ENCODE measurements at regions not wholly inside any gene's neighbourhood (a gene's known extent, or its start where the extent isn't known, plus 50 kb on each side); places are given as distances from the start of the nearest gene placed in this dataset.

- H3K4ac ChIP-seq (ENCODE audit: low read length), result no peak overlapping the region
- no peak overlapping the region for H2AFZ ChIP-seq (ENCODE audit: low read length)
- no peak overlapping the region for H3K27ac ChIP-seq (replicated peaks; ENCODE audit: low read length)
- no peak overlapping the region for H2BK120ac ChIP-seq (ENCODE audit: low read depth, low read length)
- no peak overlapping the region for H3K4me2 ChIP-seq (ENCODE audit: insufficient read depth, low read length, poor library complexity, severe bottlenecking)
- H3K4me1 ChIP-seq (ENCODE audit: control insufficient read depth in 2 of 2, insufficient read depth in 1 of 2, low read depth in 1 of 2, low read length in 2 of 2), result peaks cover 0 to 6% of the 10 kb centered on the region in 2 donors
- H3K79me1 ChIP-seq (ENCODE audit: low read depth, low read length), result no peaks in the 10 kb centered on the region
- no peak overlapping the region for H2BK12ac ChIP-seq (ENCODE audit: low read length)
- H3K18ac ChIP-seq (ENCODE audit: low read length), result no peak overlapping the region
- DNase-seq (ENCODE audit: low spot score), result no peak
- H3K9me3 ChIP-seq (replicated peaks in 1 of 2; ENCODE audit: control insufficient read depth in 2 of 2, insufficient read depth in 1 of 2, low read depth in 1 of 2, low read length in 2 of 2), result peaks cover 3 to 4% of the 10 kb centered on the region in 2 donors
- H4K8ac ChIP-seq (ENCODE audit: low read depth, low read length), result no peak overlapping the region
- H4K91ac ChIP-seq (ENCODE audit: low read depth, low read length, poor library complexity), result no peak overlapping the region
- no peak overlapping the region for H3K14ac ChIP-seq (ENCODE audit: low read length)
- H3K9ac ChIP-seq (ENCODE audit: low read depth, low read length, poor library complexity), result no peak overlapping the region
- no peak overlapping the region for H3K4me3 ChIP-seq (ENCODE audit: low read length in 2 of 2)
- H3K27me3 ChIP-seq (ENCODE audit: control insufficient read depth in 3 of 3, insufficient read depth in 3 of 3, low read depth in 1 of 3, low read length in 3 of 3), result no peaks in the 10 kb centered on the region
- no peaks in the 10 kb centered on the region for H3K36me3 ChIP-seq (replicated peaks in 1 of 2; ENCODE audit: control insufficient read depth in 2 of 2, insufficient read depth in 2 of 2, low read length in 2 of 2)
- H2AK5ac ChIP-seq (ENCODE audit: low read depth, low read length), result no peak overlapping the region
- H2BK5ac ChIP-seq (ENCODE audit: low read length), result no peak overlapping the region
- H2BK15ac ChIP-seq (ENCODE audit: low read length), result no peak overlapping the region
- no peak overlapping the region for H3K23ac ChIP-seq (ENCODE audit: low read depth, low read length, poor library complexity)
Observed at GRCh38 chr4:119785963-119786362, 157.4 kb upstream of the PDE5A start.

GRCh38 chr4:119783189-119783983, 154.8 kb upstream of the PDE5A start:
- H4K91ac ChIP-seq (ENCODE audit: low read depth, low read length, poor library complexity), result no peak overlapping the region
- H3K14ac ChIP-seq (ENCODE audit: low read length), result no peak overlapping the region
- H3K27me3 ChIP-seq (ENCODE audit: control insufficient read depth in 3 of 3, insufficient read depth in 3 of 3, low read depth in 1 of 3, low read length in 3 of 3), result no peaks in the 10 kb centered on the region
- peaks cover 2 to 3% of the 10 kb centered on the region in 2 donors for H3K9me3 ChIP-seq (replicated peaks in 1 of 2; ENCODE audit: control insufficient read depth in 2 of 2, insufficient read depth in 1 of 2, low read depth in 1 of 2, low read length in 2 of 2)
- no peak overlapping the region for H2BK120ac ChIP-seq (ENCODE audit: low read depth, low read length)
- peaks cover 0 to 1% of the 10 kb centered on the region in 2 donors for H3K4me1 ChIP-seq (ENCODE audit: control insufficient read depth in 2 of 2, insufficient read depth in 1 of 2, low read depth in 1 of 2, low read length in 2 of 2)
- H3K23ac ChIP-seq (ENCODE audit: low read depth, low read length, poor library complexity), result no peak overlapping the region
- no peak overlapping the region for H2BK5ac ChIP-seq (ENCODE audit: low read length)
- H3K4me3 ChIP-seq (ENCODE audit: low read length in 2 of 2), result no peak overlapping the region
- no peak overlapping the region for H3K18ac ChIP-seq (ENCODE audit: low read length)
- no CpG with 5 or more reads among the region's 4 CpGs for WGBS, 2 donors (ENCODE audit: extremely low coverage in 2 of 2, insufficient read length in 2 of 2, insufficient replicate concordance in 1 of 2)
- DNase-seq (ENCODE audit: low spot score), result no peak
- H3K4me2 ChIP-seq (ENCODE audit: insufficient read depth, low read length, poor library complexity, severe bottlenecking), result no peak overlapping the region
- H2BK15ac ChIP-seq (ENCODE audit: low read length), result no peak overlapping the region
- no peak overlapping the region for H2AFZ ChIP-seq (ENCODE audit: low read length)
- no peak overlapping the region for H2AK5ac ChIP-seq (ENCODE audit: low read depth, low read length)
- H3K27ac ChIP-seq (replicated peaks; ENCODE audit: low read length), result no peak overlapping the region
- no peaks in the 10 kb centered on the region for H3K36me3 ChIP-seq (replicated peaks in 1 of 2; ENCODE audit: control insufficient read depth in 2 of 2, insufficient read depth in 2 of 2, low read length in 2 of 2)
- no peaks in the 10 kb centered on the region for H3K79me1 ChIP-seq (ENCODE audit: low read depth, low read length)
- no peak overlapping the region for H3K9ac ChIP-seq (ENCODE audit: low read depth, low read length, poor library complexity)
- no peak overlapping the region for H4K8ac ChIP-seq (ENCODE audit: low read depth, low read length)
- no peak overlapping the region for H2BK12ac ChIP-seq (ENCODE audit: low read length)
- no peak overlapping the region for H3K4ac ChIP-seq (ENCODE audit: low read length)

GRCh38 chr4:119781044-119781443, 152.4 kb upstream of the PDE5A start:
- Histone ChIP-seq H4K91ac (ENCODE audit: low read depth, low read length, poor library complexity) (no peak overlapping the region), H3K23ac (ENCODE audit: low read depth, low read length, poor library complexity) (no peak overlapping the region), H3K4ac (ENCODE audit: low read length) (no peak overlapping the region), H3K4me1 (ENCODE audit: control insufficient read depth in 2 of 2, insufficient read depth in 1 of 2, low read depth in 1 of 2, low read length in 2 of 2) (no peaks in the 10 kb centered on the region), H2AFZ (ENCODE audit: low read length) (no peak overlapping the region), H3K27me3 (ENCODE audit: control insufficient read depth in 3 of 3, insufficient read depth in 3 of 3, low read depth in 1 of 3, low read length in 3 of 3) (no peaks in the 10 kb centered on the region), H3K9me3 (replicated peaks in 1 of 2; ENCODE audit: control insufficient read depth in 2 of 2, insufficient read depth in 1 of 2, low read depth in 1 of 2, low read length in 2 of 2) (peaks cover 2 to 3% of the 10 kb centered on the region in 2 donors), H2BK12ac (ENCODE audit: low read length) (no peak overlapping the region), H3K27ac (replicated peaks; ENCODE audit: low read length) (no peak overlapping the region), H3K4me3 (ENCODE audit: low read length in 2 of 2) (no peak overlapping the region), H2BK15ac (ENCODE audit: low read length) (no peak overlapping the region), H3K79me1 (ENCODE audit: low read depth, low read length) (no peaks in the 10 kb centered on the region), H3K4me2 (ENCODE audit: insufficient read depth, low read length, poor library complexity, severe bottlenecking) (no peak overlapping the region), H2BK120ac (ENCODE audit: low read depth, low read length) (no peak overlapping the region), H3K36me3 (replicated peaks in 1 of 2; ENCODE audit: control insufficient read depth in 2 of 2, insufficient read depth in 2 of 2, low read length in 2 of 2) (no peaks in the 10 kb centered on the region), H3K18ac (ENCODE audit: low read length) (no peak overlapping the region), H2BK5ac (ENCODE audit: low read length) (no peak overlapping the region), H3K9ac (ENCODE audit: low read depth, low read length, poor library complexity) (no peak overlapping the region), H2AK5ac (ENCODE audit: low read depth, low read length) (no peak overlapping the region), H3K14ac (ENCODE audit: low read length) (no peak overlapping the region), H4K8ac (ENCODE audit: low read depth, low read length) (no peak overlapping the region)
- no peak for DNase-seq (ENCODE audit: low spot score)

DNA sequence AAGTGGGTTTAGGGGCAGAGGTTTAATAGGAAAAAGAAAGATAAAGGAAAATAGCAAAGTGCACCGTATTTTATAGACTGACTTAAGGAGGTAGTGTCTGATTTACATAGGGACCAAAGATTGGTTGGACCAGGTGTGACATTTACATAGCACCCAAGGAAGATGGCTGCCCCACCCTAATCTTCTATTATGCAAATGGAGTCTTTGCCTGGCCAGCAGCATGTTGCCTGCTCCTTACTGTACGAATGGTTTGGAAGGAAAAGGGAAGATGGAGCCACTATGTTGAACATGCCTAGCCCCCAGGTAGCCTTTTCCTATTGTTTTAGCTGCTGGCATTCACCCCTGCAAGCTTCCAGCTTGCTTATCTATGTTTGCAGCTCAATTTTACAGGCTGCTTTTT, 146.2 kb upstream of the PDE5A start:
- no peak overlapping the region for H2BK15ac ChIP-seq (ENCODE audit: low read length)
- no peak overlapping the region for H3K9ac ChIP-seq (ENCODE audit: low read depth, low read length, poor library complexity)
- no peaks in the 10 kb centered on the region for H3K36me3 ChIP-seq (replicated peaks in 1 of 2; ENCODE audit: control insufficient read depth in 2 of 2, insufficient read depth in 2 of 2, low read length in 2 of 2)
- H3K9me3 ChIP-seq (replicated peaks in 1 of 2; ENCODE audit: control insufficient read depth in 2 of 2, insufficient read depth in 1 of 2, low read depth in 1 of 2, low read length in 2 of 2), result no peaks in the 10 kb centered on the region
- no peak overlapping the region for H2BK5ac ChIP-seq (ENCODE audit: low read length)
- no CpG with 5 or more reads among the region's 2 CpGs for WGBS, 2 donors (ENCODE audit: extremely low coverage in 2 of 2, insufficient read length in 2 of 2, insufficient replicate concordance in 1 of 2)
- no peaks in the 10 kb centered on the region for H3K79me1 ChIP-seq (ENCODE audit: low read depth, low read length)
- H2BK12ac ChIP-seq (ENCODE audit: low read length), result no peak overlapping the region
- H4K91ac ChIP-seq (ENCODE audit: low read depth, low read length, poor library complexity), result no peak overlapping the region
- H3K4me2 ChIP-seq (ENCODE audit: insufficient read depth, low read length, poor library complexity, severe bottlenecking), result no peak overlapping the region
- no peak overlapping the region for H2AFZ ChIP-seq (ENCODE audit: low read length)
- H3K4ac ChIP-seq (ENCODE audit: low read length), result no peak overlapping the region
- no peak overlapping the region for H2BK120ac ChIP-seq (ENCODE audit: low read depth, low read length)
- no peak overlapping the region for H3K4me3 ChIP-seq (ENCODE audit: low read length in 2 of 2)
- no peaks in the 10 kb centered on the region for H3K27me3 ChIP-seq (ENCODE audit: control insufficient read depth in 3 of 3, insufficient read depth in 3 of 3, low read depth in 1 of 3, low read length in 3 of 3)
- H3K23ac ChIP-seq (ENCODE audit: low read depth, low read length, poor library complexity), result no peak overlapping the region
- H3K18ac ChIP-seq (ENCODE audit: low read length), result no peak overlapping the region
- no peak overlapping the region for H3K27ac ChIP-seq (replicated peaks; ENCODE audit: low read length)
- no peak for DNase-seq (ENCODE audit: low spot score)
- no peak overlapping the region for H3K14ac ChIP-seq (ENCODE audit: low read length)
- H2AK5ac ChIP-seq (ENCODE audit: low read depth, low read length), result no peak overlapping the region
- H4K8ac ChIP-seq (ENCODE audit: low read depth, low read length), result no peak overlapping the region
- H3K4me1 ChIP-seq (ENCODE audit: control insufficient read depth in 2 of 2, insufficient read depth in 1 of 2, low read depth in 1 of 2, low read length in 2 of 2), result no peaks in the 10 kb centered on the region
